ENCODE measurements at regions not wholly inside any gene's neighbourhood (a gene's known extent, or its start where the extent isn't known, plus 50 kb on each side); places are given as distances from the start of the nearest gene placed in this dataset.

DNA sequence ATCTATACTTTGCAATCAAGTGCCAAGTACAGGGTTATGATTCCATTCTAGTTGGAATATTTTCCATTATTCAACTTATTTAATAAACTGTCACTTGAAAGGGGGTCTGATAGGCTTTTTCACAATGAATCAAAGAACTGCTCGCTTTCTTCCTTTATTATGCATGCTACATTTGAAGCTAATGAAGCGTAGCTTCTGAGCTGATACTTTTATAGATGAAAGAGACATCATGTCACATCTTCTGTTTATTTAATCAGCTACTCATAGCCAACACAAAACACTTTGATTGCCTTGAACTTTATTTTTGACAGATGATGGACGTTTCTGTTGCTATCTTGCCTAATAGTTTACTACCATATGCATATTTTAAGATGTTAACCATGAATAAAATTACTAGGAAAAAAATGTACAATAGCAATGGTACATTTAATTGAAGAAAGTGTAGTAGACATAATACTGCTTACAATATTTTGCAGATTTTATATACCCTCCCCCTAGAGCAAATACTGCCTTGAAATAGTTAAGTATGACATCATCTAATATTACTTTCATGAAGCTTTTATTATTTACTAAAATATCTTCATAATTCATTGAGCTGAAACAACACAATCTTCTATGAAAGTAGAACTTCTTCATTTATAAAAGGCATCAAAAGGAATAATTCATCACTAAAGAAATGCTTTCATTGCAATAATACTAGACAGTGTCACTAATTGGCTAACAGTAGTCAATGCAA lies 529.3 kb upstream of the TYRP1 start:
- dilution Hi-C loops (cut with MboI; ENCODE audit: extremely low pct_ligation_motif_present, low sequenced_read_pairs) = no loop called here
- Histone ChIP-seq H3K27me3 (ENCODE audit: control insufficient read depth in 2 of 2, insufficient read depth in 2 of 2, low read length in 2 of 2) (no peaks in the 10 kb centered on the region), H3K9me1 (replicated peaks; ENCODE audit: control insufficient read depth, extremely low read depth, insufficient read depth, low read length) (no peaks in the 10 kb centered on the region), H3K27ac (ENCODE audit: insufficient read depth, low read depth, low read length) (no peak overlapping the region), H3K4me1 (ENCODE audit: control insufficient read depth, extremely low read depth, insufficient read depth, low read length) (no peaks in the 10 kb centered on the region), H3K9ac (replicated peaks; ENCODE audit: extremely low read depth, insufficient read depth, low read length) (no peak overlapping the region), H3K4me2 (ENCODE audit: insufficient read depth, low read length) (no peak overlapping the region), H4K20me1 (replicated peaks; ENCODE audit: control insufficient read depth, extremely low read depth, insufficient read depth, low read length) (no peaks in the 10 kb centered on the region), H3K4me3 (replicated peaks in 1 of 3; ENCODE audit: insufficient read depth in 1 of 3, low read depth in 1 of 3, low read length in 3 of 3) (no peak overlapping the region), H2AFZ (ENCODE audit: low read depth, low read length) (no peak overlapping the region), H3K9me3 (replicated peaks; ENCODE audit: control insufficient read depth, insufficient read depth, low read length) (no peaks in the 10 kb centered on the region), H3K79me2 (ENCODE audit: control insufficient read depth, insufficient read depth, low read length) (no peaks in the 10 kb centered on the region), H3K36me3 (ENCODE audit: control insufficient read depth in 2 of 2, extremely low read depth in 1 of 2, insufficient read depth in 2 of 2, low read length in 2 of 2) (no peaks in the 10 kb centered on the region)
- CTCF ChIA-PET = no interaction called here
- no TSS peak for BruUV-seq (replicated peaks)
- DNase-seq (ENCODE audit: low read depth, low spot score) = no peak
- TF ChIP-seq EZH2 (IDR thresholded peaks at IDR 0.05; ENCODE audit: borderline replicate concordance, low read depth, low read length, severe bottlenecking) = no peak
- TF ChIP-seq MYC (IDR thresholded peaks at IDR 0.05; ENCODE audit: low read depth, low read length) = no peak
- no peak for TF ChIP-seq FOS (IDR thresholded peaks at IDR 0.05; ENCODE audit: borderline replicate concordance, insufficient read depth, low read length)
- TF ChIP-seq CTCF (IDR thresholded peaks at IDR 0.05; ENCODE audit: extremely low read depth in 1 of 2, insufficient read depth in 1 of 2, low read depth in 1 of 2, low read length in 2 of 2) = no peak
- TF ChIP-seq JUN (IDR thresholded peaks at IDR 0.05; ENCODE audit: borderline replicate concordance, insufficient read depth, insufficient read length, low read depth) = no peak
- TF ChIP-seq GATA2 (IDR thresholded peaks at IDR 0.05; ENCODE audit: insufficient read depth, insufficient read length, low read depth, low read length) = no peak
- no peak for TF ChIP-seq MAX (IDR thresholded peaks at IDR 0.05; ENCODE audit: insufficient read depth, insufficient read length)
- TF ChIP-seq POLR2AphosphoS5 (IDR thresholded peaks at IDR 0.05; ENCODE audit: insufficient read depth, low read depth, low read length) = no peak
- no peak for TF ChIP-seq POLR2A (IDR thresholded peaks at IDR 0.05; ENCODE audit: low read depth, low read length)
- FAIRE-seq = no peak
- intact Hi-C loops (cut with micrococcal nuclease) = no loop called here
- POLR2A ChIA-PET = no interaction called here
